GM18517 (cell line): ENCODE measurements at regions not wholly inside any gene's neighbourhood (a gene's known extent, or its start where the extent isn't known, plus 50 kb on each side); places are given as distances from the start of the nearest gene placed in this dataset.

Experiments used
- ATAC-seq: cut with Tn5 transposase; IDR thresholded peaks from one replicate; pipeline ENCODE4 v1.9.1; 2021; ENCODE audit warnings: mild to moderate bottlenecking, moderate library complexity; ENCODE audit not compliant: unreplicated experiment

GRCh38 chr9:129335464-129336129 is 157.5 kb upstream of the IER5L start:
- ATAC-seq, result no peak

- ATAC-seq, result no peak
Measured at GRCh38 chr9:129334105-129334935, 156.3 kb upstream of the IER5L start.

DNA sequence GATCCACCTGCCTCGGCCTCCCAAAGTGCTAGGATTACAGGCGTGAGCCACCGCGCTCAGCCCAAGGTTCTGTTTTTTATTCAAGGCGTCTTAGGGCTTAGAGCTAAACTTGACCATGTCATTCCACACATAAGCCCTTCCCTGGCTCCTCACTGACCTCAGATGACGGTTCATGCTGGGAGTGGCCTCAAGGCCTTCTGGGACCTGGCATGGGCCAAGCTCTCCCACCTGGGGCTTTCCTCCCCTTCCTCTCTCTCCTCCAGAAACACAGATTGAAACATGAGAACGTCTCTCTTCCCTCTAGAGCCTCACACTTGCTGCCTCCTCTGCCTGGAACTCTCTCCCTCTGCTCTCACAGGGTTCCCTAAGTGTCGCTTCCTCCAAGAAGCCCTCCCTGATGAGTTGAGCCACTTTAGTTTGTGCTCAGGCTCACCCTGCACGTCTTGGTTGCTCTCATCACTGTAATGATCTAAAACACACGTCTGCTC is 155.6 kb upstream of the IER5L start:
- ATAC-seq, result no peak

- ATAC-seq, result no peak
Measured at GRCh38 chr9:129332581-129332980, 154.5 kb upstream of the IER5L start.

DNA sequence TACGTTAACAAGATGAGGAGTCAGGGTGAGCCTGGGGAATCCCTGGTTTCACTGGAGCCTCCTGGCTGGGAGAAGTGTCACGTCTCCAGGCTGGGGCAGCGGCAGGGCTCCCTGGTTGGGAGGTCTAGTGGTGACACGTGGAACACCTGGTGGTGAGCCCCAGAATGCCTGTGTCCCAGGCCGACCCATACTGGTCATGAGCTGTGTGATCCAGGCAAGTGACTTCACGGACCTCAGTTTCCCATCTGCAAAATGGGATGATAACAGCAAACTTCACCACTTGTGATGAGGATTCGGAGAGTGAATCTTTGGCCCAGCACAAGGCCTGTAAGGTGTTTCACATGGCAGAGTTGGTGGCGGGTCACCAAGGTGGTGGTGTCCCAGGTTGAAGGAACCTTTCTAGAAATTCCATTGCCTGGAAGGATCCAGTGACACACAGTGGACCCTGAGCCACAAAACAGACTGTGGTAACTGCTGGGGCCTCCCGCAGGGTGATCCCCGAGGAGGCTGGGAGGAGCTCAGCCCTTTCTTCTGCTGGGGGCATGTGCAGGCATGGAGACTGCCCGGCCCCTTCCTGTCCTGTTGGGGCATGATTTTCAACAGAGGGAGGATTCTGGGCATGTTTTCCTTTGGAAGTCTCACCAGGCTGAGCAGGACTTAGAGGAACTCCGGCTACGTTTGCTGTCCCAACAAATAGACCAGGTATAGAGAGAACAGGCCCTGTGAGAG is 153.9 kb upstream of the IER5L start:
- no peak for ATAC-seq

GRCh38 chr9:129331493-129331765 is 153.4 kb upstream of the IER5L start:
- no peak for ATAC-seq

GRCh38 chr9:129330711-129331492 is 152.8 kb upstream of the IER5L start:
- no peak for ATAC-seq

DNA sequence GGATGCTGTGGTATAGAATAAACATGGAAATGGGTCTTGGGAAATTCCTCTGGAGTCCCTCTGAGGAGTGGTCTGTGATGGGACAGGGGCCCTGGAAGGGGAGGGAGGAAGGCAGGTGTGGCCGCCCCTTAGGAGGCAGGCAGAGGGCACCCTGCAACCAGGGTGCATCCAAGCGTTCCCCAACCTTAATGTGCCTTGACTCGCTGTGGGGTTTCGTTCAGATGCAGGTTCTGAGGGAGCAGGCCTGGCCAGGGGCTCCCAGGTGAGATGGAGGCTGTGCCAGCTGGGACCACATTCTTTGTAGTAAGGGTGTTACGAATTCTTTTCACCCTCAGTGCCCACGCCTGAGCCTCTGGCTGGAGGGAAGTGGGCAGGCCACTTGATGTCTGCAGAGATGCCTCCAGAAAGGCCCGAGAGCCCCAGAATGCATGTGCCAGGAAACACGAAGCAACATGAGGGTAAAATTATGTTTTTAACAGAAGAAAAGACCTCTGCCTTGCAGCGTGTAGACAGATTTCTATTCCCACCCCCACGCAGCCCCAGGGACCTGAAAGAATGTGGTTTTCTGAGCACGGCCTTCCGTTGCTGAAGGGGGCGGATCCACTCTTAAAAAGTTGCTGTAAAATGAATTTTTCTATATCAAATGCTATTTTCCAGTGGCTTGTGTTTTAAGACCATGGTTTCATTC is 150.4 kb upstream of the IER5L start:
- ATAC-seq, result no peak

GRCh38 chr9:129327552-129328328 is 149.7 kb upstream of the IER5L start:
- ATAC-seq, result no peak

- no peak for ATAC-seq
Measured at GRCh38 chr9:129326061-129327005, 148.3 kb upstream of the IER5L start.

GRCh38 chr9:129324808-129325502 is 146.9 kb upstream of the IER5L start:
- ATAC-seq, result no peak

DNA sequence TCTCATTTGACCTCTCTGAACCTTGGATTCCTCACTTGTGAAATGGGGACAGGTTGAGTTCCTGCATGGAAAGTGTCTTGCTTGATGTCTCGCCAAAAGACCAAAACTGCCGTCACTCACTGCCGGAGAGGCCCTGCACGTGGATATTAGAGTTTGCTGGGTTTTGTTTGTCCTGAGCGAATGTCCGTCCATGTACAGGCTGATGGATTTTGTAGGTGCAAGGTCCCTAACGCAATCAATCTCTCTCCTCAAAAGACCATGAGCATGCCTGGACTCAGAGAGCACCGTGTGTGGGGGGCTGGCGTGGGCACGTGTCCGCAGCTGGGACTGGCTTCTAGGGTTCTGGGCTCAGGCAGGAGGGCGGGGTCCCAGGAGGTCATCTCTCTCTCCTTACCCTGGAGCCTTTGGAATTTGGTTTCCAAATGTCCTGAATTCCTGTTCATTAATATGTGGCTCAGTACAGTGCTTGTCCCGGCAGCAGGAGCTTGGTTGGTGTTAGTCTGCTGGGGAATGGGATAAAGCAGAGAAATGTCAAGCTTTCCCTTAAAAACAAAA is 146.0 kb upstream of the IER5L start:
- ATAC-seq, result no peak

GRCh38 chr9:129323376-129323998 is 145.4 kb upstream of the IER5L start:
- ATAC-seq, result no peak

GRCh38 chr9:129322641-129323375 is 144.7 kb upstream of the IER5L start:
- ATAC-seq, result no peak

GRCh38 chr9:129322022-129322621 is 144.1 kb upstream of the IER5L start:
- no peak for ATAC-seq
